Body of pancreas (tissue), 4 donors: ENCODE measurements at regions not wholly inside any gene's neighbourhood (a gene's known extent, or its start where the extent isn't known, plus 50 kb on each side); places are given as distances from the start of the nearest gene placed in this dataset.

Source experiments
- ATAC-seq: fragments of 150-250 bp; one replicate; pipeline ENCODE4 v1.9.1; 2016
- DNase-seq, 4 donors: peaks; one replicate each; pipeline ENCODE4 v3.0.0-alpha.2; 2019
- H3K27ac ChIP-seq, 4 donors: fragments of 200-600 bp; sonication (generic); 1 replicate in 3 of 4; 2 replicates in 1 of 4; pipeline versions ENCODE4 v1.5.1 to v1.6.1; 2016 to 2019; ENCODE audit warnings: mild to moderate bottlenecking in 1 of 4, mixed read lengths in 1 of 4, moderate library complexity in 1 of 4
- H3K27me3 ChIP-seq, 2 donors: fragments of 200-600 bp; sonication (generic); one replicate each; pipeline ENCODE4 v1.6.0; 2016; ENCODE audit warnings: mild to moderate bottlenecking in 1 of 2
- H3K36me3 ChIP-seq, 2 donors: fragments of 200-600 bp; sonication (generic); replicated peaks in 1 of 2; 2 replicates each; pipeline ENCODE4 v1.5.1; 2016; ENCODE audit warnings: low read depth in 2 of 2; ENCODE audit not compliant: insufficient read depth in 1 of 2
- H3K4me1 ChIP-seq: fragments of 200-600 bp; sonication (generic); one replicate; pipeline ENCODE4 v1.6.0; 2016
- H3K4me3 ChIP-seq, 2 donors: fragments of 200-600 bp; sonication (generic); 1 replicate in 1 of 2; 2 replicates in 1 of 2; pipeline ENCODE4 v1.5.1; 2016 to 2019
- H3K9me3 ChIP-seq, 3 donors: fragments of 200-600 bp; sonication (generic); 1 replicate in 2 of 3; 2 replicates in 1 of 3; pipeline ENCODE4 v1.5.1; 2016
- POLR2A ChIP-seq, 3 donors: fragments of 450-650 bp; IDR thresholded peaks; one replicate each; pipeline ENCODE4 v1.6.1; 2016; ENCODE audit warnings: antibody characterized with exemption in 3 of 3, mild to moderate bottlenecking in 2 of 3
- WGBS, 2 donors: methylation state at CpG; one replicate each; pipeline ENCODE4 v1.1.5; 2017; 5-methylcytosine and 5-hydroxymethylcytosine counted together
- intact Hi-C: fragments of 100-400 bp; cut with DNase I; formaldehyde crosslinking; loops from one replicate; pipeline ENCODE4 v1.15.1; 2023
- TF ChIP-seq, protein P1 (sequence below), 7 experiments: fragments of 450-650 bp in 4 of 7; fragments of 200-600 bp in 3 of 7; sonication (generic) in 3 of 7; IDR thresholded peaks; one replicate each; pipeline ENCODE4 v1.5.1; 2016 to 2019; ENCODE audit warnings: antibody characterized with exemption in 7 of 7

DNA sequence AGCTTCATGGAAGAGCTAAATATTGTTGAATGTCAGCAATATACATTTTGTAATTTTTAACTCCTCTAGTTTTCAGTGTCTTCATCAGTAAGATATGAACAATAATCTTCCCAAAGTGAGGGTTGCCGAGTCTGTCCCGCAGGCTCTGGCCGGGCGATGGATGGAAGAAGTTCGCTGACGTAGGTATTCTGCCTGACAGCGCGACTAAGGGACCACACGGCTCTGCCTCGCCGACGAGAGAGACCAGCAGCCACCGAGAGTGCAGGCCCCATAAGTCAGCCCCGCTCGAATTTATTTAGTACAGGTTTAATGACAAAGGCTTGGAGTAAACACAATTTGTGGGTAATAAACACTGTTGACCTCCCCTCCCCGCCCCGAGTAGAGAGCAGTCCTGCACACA lies 427.4 kb upstream of the NECTIN3 start:
- no peaks in the 10 kb centered on the region for H3K36me3 ChIP-seq
- no peak overlapping the region for H3K27ac ChIP-seq
- WGBS, 2 donors, result 84 to 91% methylated on average over 17 of the region's 17 CpGs
- no peak for TF ChIP-seq POLR2A (IDR thresholded peaks at IDR 0.05)
- TF ChIP-seq, protein P1, sequence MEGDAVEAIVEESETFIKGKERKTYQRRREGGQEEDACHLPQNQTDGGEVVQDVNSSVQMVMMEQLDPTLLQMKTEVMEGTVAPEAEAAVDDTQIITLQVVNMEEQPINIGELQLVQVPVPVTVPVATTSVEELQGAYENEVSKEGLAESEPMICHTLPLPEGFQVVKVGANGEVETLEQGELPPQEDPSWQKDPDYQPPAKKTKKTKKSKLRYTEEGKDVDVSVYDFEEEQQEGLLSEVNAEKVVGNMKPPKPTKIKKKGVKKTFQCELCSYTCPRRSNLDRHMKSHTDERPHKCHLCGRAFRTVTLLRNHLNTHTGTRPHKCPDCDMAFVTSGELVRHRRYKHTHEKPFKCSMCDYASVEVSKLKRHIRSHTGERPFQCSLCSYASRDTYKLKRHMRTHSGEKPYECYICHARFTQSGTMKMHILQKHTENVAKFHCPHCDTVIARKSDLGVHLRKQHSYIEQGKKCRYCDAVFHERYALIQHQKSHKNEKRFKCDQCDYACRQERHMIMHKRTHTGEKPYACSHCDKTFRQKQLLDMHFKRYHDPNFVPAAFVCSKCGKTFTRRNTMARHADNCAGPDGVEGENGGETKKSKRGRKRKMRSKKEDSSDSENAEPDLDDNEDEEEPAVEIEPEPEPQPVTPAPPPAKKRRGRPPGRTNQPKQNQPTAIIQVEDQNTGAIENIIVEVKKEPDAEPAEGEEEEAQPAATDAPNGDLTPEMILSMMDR (IDR thresholded peaks at IDR 0.05), result no peak
- ATAC-seq (no peak), DNase-seq (no peak)
- no peaks in the 10 kb centered on the region for H3K4me1 ChIP-seq
- no peak overlapping the region for H3K4me3 ChIP-seq
- no peaks in the 10 kb centered on the region for H3K9me3 ChIP-seq
- intact Hi-C loops, result no loop called here
- H3K27me3 ChIP-seq, result no peaks in the 10 kb centered on the region

DNA sequence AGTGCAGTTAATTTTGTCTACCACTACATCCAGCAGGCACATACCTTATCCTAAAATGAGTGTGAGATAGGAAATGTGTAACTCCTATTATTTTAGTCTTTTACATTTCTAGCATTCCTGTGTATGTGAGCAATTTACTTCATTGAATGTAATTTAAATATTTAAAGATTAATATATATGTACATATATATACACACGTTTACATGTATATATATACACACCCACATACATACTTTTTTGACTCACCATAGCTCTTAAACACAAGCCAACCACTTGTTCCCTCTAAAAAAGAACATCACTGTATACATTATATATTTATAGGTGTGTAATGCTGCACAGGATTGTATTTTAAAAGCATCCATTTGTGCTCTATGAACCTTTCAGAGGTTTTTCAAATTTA lies 425.6 kb upstream of the NECTIN3 start:
- no peak for TF ChIP-seq POLR2A (IDR thresholded peaks at IDR 0.05)
- TF ChIP-seq, protein P1 (IDR thresholded peaks at IDR 0.05), result no peak
- H3K27ac ChIP-seq, result no peak overlapping the region
- H3K4me3 ChIP-seq, result no peak overlapping the region
- whole genome bisulfite sequencing, 2 donors, result 77 to 84% methylated on average over 1 of the region's 1 CpG
- H3K36me3 ChIP-seq, result no peaks in the 10 kb centered on the region
- no peak for ATAC-seq
- intact Hi-C loops, result no loop called here
- no peaks in the 10 kb centered on the region for H3K27me3 ChIP-seq
- H3K4me1 ChIP-seq, result no peaks in the 10 kb centered on the region
- DNase-seq, result no peak
- H3K9me3 ChIP-seq, result no peaks in the 10 kb centered on the region

DNA sequence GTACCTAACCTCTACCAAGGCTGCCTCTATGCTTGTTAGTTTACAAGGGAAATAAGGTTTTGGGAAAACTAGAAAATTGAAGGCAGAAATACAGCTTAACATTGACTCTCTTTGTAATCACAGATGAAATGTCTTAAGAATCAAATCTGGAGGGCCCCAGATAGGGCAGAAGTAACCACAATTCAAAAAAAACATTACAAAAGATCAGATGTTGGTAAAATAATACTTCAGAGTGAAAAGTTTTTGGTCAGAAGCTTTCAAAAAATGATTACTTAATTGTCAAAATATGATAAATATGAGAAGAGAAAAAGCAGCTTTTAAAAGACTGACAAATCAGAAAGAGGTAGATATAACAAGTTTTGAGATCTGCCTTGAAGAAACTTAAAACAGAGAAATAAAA lies 425.1 kb upstream of the NECTIN3 start:
- Histone ChIP-seq H3K4me3 (no peak overlapping the region), H3K27me3 (no peaks in the 10 kb centered on the region), H3K4me1 (no peaks in the 10 kb centered on the region), H3K27ac (no peak overlapping the region), H3K36me3 (no peaks in the 10 kb centered on the region), H3K9me3 (no peaks in the 10 kb centered on the region)
- TF ChIP-seq, protein P1 (IDR thresholded peaks at IDR 0.05), result no peak
- TF ChIP-seq POLR2A (IDR thresholded peaks at IDR 0.05), result no peak
- DNase-seq (no peak), ATAC-seq (no peak)
- intact Hi-C loops, result no loop called here

DNA sequence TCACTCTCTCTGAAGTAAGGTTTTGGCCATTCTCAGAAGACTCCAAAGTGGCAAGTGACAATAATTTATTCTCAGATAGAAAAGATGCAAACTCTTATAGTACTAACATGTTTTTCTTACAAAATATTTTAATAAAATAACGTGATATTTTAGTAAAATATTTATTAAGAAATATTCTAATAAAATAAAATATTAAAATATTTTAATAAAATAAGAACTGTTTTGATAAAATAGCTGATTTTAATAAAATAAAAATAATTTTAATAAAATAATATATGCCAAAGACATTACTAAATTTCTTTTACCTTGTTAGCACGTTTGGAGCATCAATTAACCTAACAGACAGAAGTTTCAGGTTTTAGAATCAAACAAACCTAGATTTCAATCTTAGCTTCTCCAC lies 424.0 kb upstream of the NECTIN3 start:
- H3K27me3 ChIP-seq, result no peaks in the 10 kb centered on the region
- no peaks in the 10 kb centered on the region for H3K36me3 ChIP-seq
- ATAC-seq (no peak), DNase-seq (no peak)
- WGBS, 2 donors, result 50 to 85% methylated on average over 2 of the region's 2 CpGs
- no peak overlapping the region for H3K4me3 ChIP-seq
- no peaks in the 10 kb centered on the region for H3K4me1 ChIP-seq
- TF ChIP-seq, protein P1 (IDR thresholded peaks at IDR 0.05), result no peak
- TF ChIP-seq POLR2A (IDR thresholded peaks at IDR 0.05), result no peak
- intact Hi-C loops, result no loop called here
- H3K27ac ChIP-seq, result no peak overlapping the region
- H3K9me3 ChIP-seq, result no peaks in the 10 kb centered on the region

DNA sequence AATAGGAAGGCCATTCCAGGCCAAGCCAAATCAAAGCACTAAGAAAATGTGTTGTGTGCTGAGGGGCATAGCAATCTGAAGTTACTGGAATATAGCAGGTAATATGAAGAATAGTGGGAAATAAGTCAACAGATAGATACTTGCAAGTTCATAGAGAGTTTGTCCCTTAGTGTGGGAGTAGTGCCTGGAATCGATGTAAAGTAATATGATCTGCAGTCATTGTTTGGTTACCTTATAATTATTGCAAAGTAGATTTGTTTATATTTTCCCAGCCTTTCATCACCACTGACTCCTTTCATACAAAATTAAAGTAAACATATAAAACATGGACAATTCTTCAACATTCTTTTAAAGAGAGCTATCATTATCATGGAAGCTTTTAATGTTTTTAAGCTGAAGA lies 420.9 kb upstream of the NECTIN3 start:
- ATAC-seq (no peak), DNase-seq (no peak)
- Histone ChIP-seq H3K9me3 (no peaks in the 10 kb centered on the region), H3K27ac (no peak overlapping the region), H3K27me3 (no peaks in the 10 kb centered on the region), H3K4me1 (peaks cover 31% of the 10 kb centered on the region), H3K4me3 (no peak overlapping the region), H3K36me3 (no peaks in the 10 kb centered on the region)
- TF ChIP-seq POLR2A (IDR thresholded peaks at IDR 0.05), result no peak
- TF ChIP-seq, protein P1 (IDR thresholded peaks at IDR 0.05), result no peak
- WGBS, 2 donors, result 42 to 62% methylated on average over 1 of the region's 1 CpG
- intact Hi-C loops, result no loop called here
